DMS114 treated with DMSO at 0.1 percent for 48 hours (cell line): ENCODE measurements at regions not wholly inside any gene's neighbourhood (a gene's known extent, or its start where the extent isn't known, plus 50 kb on each side); places are given as distances from the start of the nearest gene placed in this dataset.

Source experiments
- DNase-seq: peaks from one replicate; lab custom pipeline; 2025; ENCODE audit not compliant: unreplicated experiment; lab: John Stamatoyannopoulos, UW

DNA sequence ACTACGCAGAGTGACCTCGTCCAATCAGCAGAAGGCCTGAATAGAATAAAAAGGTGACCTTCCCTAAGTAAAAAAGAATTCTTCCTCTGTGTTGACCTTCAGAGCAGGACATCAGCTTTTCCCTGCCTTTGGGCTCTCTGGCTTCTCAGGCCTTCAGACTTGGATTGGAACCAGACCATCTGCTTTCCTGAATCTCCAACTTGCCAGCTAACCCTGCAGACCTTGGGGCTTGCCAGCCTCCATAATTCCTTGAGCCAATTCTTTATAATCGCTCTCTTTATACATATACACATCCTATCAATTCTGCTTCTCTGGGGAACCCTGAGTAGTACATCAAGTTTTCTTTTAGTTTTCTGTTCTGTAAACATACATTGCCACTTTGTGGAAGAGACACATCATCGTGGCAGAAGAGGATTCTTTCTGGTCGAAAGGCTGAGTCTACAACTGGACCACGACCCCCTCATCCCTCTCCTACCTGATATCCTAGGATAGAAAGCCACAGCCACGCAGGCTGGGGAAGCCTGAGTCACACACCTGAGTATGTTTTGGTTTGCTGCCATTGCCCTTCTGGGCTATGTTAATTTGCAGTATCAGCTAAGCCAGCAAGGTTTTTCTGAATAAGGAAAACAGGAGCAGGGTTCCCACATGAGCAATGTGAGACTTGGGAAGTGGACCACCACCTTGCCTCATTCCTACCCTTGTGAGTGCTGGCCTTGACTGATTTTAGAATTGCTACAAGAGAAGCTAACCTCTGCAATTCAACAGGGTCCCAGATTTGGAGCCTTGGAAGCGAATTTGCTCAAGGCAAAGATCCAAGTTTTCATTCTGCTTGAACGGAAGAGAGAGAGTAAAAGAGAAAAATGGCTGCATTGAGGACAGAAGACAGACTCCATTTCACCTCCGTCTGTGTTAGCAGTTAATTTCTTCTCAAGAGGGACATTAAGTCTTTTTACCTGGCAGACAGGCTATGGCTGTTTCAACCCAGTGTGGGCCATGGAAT is 445.2 kb upstream of the FZD8 start:
- no peak for DNase-seq

DNA sequence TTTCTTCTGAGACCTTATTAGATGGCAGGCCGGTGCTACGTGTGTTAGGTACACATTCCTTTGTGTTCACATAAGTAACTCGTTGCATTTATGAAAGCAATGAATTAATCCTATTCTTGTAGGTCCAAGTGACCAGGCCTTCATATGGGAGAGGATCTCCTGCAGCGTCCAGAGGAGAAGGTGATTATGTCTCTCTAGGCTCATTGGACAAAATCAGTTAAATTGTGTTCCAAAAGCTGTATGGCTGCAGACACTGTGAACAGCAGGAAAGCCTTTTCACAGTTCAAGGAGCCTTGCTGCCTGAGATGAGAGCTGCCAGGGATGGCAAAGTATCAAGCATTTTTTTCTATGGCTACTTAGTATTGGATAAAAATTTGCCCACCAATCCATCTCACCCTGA is 433.1 kb upstream of the FZD8 start:
- DNase-seq: no peak

DNA sequence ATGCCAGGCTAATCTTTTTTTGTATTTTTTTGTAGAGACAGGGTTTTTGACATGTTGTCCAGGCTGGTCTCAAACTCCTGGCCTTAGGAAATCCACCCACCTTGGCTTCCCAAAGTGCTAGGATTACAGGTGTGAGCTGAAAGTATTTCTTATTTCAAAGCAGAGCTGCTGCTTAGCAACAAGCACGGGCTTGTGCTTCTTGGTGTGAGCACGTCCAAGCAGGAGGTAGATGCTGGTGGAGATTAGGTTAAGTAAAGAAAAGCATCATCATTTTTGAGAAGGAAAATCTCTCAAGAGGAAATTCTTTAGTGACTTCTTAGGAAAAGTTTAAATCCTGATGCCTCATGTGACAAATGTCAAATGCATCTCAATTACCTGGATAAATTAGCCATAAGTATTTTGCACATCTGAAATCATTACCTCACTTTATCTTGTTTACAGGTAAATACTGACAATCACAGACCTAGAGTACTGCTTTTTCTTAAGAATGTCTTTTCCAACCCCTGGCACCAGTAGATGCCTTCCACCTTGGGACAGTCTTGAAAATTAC is 431.8 kb upstream of the FZD8 start:
- DNase-seq: no peak

DNA sequence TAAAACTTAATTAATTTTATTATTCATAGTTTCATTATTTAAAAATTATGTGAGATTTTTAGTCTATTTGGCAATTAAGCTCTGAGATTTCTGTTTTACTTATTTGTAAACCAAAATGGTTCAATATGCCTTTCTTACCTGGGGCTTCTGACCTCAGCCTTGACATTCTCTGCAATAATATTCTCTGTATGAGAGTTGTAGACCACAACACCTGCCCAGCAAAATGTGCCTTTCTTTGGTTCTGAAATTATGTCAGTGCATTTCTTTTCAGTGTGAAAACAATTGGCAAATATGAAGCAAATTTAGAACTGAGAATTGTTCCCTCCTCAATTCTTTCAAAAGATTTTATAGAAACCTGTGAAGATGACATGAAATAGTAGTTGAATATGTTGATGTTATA is 426.4 kb upstream of the FZD8 start:
- DNase-seq: no peak

DNA sequence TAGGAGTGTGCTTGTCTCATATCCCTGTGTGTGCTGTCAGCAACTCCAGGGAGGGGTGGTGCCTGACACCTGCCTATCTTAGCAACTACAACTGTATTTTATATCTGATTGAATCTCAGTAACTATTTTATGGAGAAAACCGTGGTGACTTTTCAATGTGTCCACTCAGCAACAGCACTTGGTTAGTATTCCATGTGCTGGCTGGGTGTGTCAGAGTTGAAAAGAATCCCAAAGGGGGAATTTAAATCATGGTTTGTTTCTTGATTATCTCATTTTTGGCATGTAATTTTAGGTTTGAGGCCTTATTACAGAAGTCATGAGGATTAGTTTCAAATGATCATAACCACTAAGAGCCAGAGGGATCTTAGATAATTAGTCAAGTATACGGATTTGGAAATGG is 425.7 kb upstream of the FZD8 start:
- DNase-seq: no peak

DNA sequence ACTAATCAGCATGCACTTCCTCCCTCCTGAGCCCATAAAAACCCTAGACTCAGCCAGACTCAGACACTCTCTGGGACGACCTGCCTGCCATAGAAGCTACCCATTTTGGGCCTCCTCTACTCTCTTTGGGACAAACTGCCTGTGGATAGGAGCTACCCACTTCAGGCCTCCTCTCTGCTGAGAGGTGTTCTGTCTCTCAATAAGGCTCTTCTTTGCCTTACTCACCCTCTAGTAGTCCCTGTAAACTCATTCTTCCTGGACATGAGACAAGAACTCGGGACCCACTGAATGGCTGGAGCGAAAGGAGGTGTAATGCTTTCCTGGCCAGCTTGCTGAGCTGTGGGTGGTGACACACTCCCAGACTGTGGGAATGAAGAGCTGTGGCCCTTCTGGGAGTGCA is 424.8 kb upstream of the FZD8 start:
- DNase-seq: no peak

DNA sequence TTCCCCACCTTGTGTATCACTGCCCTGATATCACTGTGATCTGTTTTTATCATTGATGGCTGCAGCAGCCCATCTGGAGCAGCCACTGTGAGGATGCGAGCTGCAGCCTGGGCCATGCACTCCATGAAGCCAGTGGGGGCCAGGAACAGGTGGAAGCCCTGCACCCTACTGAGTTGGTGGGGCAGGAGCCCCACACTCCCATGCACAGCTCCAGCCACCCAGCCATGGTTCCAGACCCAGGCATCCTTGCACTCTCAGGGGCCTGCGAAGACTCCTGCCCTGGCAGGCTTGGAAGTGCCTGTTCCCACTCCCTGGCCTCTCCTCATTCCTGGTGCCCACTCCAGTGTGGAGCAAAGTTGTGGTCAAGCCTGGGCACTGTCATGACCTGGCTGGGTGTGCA is 424.0 kb upstream of the FZD8 start:
- DNase-seq: no peak

DNA sequence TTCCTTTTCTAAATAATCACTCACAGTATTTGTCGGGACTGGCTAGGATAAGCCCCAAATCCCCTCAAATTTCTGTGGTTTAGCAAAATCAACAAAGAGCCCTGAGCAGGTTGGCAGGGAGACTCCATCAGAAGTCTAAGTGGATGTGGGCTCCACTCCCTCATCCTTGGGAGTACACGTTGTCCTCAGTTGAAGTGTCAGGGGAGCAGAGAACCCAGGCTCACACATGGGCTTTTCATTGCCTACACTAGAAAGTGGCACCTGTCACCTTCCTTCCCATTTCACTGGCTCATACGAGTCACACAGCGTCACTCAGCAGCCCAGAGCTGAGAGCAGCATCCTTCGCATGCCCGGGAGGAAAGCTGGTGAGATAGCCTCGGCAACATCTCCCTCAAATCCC is 421.3 kb upstream of the FZD8 start:
- no peak for DNase-seq

DNA sequence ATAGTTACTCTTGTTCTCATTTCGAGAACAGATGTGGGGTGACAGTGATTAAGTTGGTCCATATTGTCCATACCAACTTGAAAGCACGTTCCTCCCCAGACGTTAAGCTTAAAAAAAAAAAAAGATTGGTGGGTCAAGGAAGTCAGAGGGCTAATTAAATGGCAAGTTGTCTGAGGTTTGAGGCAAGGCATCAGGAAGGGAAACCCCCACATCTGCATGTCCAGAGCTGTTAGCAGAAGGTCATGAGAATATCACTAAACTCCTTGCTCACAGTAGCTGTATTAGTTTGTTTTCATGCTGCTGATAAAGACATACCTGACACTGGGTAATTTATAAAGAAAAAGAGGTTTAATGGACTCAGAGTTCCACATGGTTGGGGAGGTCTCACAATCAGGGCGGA is 415.6 kb upstream of the FZD8 start:
- no peak for DNase-seq

DNA sequence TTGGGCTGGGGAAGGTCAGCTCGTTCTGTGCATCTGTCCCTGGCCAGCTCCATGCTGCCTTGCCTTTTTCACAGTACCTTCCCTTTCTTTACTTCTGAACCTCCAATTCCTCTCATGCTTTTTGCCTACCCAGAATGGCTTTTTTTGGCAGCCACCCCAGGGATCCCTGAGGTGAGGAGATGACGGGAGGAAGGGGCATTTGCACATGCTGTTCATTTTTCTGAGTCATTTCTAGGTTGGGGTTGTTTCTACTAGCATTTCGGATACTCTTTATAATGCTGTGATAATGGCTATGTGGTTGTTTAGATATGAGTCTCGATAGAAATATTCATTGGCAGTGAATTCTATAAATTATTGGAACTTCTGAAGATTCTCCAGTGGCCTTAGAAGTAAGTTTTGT is 415.1 kb upstream of the FZD8 start:
- no peak for DNase-seq

DNA sequence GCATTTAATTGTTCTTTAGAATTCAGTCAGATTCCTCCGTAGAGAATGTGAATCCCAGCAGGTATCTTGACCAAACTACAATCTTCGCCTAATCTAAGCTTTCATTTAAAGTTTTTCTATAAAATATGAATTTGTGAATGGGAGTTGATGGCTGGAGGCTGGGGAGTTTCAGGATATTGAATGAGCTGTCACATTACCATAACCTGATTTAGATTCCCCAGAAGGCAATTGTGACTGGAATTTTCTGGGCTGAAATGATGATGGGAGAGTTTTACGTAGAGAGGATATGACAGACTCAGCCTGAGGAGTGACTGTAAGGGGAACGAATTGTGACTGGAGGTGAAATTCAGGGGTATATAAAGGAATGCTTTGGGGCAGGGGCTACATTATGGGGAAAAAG is 411.7 kb upstream of the FZD8 start:
- no peak for DNase-seq

DNA sequence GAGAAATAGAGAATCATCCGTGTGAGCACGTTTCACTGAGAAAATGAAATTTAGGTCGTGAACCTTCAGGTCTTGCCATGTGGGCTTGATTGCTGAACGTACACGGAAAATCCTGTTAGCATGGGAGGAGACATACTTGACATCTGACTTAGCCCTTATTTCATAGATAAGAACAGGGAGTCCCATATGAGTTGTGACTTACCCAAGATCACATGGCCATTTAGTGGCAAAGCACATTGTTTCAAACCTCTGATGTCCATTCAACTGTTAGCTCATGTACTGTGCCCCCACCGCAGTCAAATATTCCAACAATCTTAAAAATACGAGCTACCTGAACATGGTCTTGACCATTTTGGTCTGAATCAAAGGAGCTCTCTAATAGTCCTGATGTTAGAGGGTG is 411.2 kb upstream of the FZD8 start:
- DNase-seq: no peak

DNA sequence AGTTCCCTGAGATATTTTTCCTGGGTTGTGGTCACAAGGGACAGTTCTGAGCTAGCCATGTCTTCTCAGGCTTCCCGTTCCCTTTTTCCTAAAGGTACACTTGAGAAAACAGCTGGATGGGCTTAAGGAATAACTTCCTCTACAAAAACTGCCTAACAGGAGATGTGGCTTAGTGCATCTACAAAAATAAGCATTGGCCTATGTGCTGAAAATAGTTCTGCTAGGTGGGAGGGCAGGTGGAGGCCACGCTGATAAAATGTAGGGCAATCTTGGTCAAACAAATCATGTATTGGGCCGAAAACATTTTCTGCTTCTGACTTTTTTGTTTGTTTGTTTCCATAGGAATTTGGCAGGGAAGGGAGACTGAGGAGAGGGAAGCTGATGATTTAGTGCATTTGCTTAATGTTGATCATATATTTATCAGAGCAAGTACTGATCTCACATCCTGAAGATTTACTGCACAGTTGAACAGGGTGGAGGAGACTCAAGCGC is 409.4 kb upstream of the FZD8 start:
- DNase-seq: no peak

DNA sequence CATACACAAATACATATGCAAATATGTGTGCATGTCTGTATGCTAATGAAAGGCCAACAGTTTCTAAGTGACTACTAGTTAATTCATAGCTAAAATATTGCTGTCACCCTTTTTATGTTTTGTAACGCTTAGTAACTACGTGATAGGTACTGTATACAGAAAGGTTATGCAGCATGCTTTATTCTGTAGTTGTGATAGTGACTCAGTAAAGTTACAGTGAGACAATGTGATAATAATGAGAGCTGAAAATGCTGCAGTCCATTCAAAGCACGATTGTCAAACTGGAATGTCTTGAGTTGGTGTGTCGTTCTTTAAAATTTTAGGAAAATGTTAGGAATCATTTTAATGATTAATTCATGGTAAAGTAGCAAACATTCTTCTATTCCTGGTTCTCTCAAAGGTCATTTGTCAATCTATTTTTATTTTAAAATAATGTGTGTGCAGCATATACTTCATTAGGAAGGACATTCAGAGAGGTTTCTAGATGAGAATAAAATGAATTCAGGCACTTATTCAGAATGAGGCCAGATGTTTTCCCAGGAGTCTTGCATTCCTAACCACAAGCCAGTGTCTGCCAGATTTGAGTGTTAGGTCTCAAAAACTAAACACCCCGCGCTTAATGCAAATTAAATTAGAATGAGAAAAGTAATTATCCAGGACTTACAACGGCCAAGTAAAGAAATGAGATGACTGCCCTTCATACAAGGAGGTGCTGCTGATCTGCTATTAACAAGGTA is 408.8 kb upstream of the FZD8 start:
- no peak for DNase-seq

DNA sequence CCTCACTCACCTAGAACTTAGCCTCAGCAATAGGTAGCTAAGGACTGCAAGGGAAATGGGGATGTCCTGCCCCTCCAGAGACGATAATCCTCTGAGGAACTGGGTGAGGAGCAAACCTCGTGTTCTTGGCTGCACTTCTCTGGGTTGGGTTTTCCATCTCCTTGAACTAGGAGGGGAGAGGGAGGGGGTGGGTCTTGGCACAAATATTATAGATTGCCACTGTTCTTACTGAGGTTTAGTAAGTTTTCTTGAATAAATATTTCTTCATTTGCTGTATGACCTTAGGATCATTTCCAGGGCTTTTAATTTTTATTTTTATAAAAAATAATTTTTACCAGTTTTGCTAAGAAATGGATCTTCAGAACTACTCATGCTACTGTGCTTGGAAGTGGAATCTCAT is 406.7 kb upstream of the FZD8 start:
- no peak for DNase-seq

DNA sequence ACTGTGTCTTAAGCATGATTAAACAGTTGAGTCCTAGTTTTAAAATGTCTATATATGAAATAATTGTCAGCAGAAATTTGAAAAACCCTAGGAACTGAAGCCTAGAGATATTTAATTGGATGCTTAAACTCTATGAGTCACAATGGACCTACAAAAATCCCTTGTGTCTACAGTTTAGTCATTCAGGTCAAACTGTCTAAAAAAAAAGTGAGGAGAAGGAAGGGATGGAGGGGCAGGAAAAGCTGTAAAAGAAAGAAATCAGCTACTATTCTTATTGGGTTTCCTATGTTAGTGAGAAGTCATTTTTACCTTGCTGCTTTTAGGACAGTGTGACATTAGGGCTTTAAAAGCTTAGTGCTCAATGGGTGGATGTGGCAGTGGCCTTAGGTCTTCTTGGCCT is 406.1 kb upstream of the FZD8 start:
- no peak for DNase-seq

DNA sequence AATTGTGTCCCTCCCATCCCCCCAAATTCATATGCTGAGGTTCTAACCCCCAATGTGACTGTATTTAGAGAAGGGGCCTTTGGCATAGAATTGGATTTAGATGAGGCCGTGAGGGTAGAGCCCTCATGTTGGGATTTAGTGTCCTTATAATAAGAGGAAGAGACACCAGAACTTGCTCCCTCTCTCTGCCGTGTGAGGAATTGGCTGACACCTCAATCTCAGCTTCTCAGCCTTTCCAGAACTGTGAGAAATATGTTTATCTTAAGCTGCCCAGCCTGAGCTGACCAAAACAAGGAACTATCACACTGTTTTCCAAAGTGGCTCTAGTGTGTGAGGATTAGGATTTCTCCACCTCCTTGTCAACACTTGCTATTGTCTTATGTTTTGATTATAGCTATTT is 400.0 kb upstream of the FZD8 start:
- no peak for DNase-seq

DNA sequence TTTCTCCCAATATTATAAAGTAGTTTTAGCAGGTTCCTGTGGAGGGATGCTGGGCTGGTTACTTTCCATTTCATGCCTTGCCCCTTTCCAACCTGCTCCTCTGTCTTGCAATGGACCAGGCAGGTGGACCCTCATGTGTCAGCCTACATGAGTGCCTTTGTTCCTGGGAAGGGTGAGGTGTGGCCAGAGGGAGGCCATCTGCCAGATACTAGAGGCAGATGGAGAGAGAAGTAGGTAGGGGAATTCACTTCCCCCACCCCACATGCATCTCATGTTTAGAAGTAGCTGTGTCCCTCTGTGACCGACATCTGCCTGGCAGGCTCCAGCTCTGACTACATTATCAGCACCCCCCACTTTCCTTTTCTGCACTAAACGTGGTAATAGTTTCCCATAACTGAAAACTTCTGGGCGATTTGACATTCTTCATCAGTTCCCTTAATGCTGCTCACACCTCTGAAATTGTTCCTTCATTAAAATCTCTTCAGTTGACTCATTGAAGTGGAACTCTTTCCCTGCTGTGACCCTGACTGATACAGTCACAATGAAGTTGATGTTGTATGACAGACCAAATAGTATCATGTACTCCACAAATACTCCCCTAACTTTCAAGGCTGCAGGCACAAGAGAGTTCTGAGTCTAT is 396.3 kb upstream of the FZD8 start:
- no peak for DNase-seq

DNA sequence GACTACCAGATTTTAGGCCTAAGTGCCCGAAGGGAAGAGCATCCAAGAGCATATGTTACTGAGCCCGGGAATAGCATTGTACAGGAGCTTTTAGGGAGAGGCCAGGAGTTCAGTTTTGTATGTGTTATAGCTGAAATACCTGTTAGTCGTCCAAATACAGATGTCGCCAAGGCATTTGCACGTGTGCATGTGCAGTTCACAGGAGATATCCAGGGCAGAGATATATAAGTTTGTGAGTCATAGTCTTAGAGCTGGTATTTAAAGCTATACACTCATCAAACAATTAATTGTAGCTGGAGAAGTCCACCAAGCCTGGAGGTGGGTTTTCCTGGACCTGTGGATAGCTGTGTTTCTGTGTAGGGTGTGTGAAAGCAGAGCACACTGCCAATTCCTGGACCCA is 394.0 kb upstream of the FZD8 start:
- DNase-seq: no peak

DNA sequence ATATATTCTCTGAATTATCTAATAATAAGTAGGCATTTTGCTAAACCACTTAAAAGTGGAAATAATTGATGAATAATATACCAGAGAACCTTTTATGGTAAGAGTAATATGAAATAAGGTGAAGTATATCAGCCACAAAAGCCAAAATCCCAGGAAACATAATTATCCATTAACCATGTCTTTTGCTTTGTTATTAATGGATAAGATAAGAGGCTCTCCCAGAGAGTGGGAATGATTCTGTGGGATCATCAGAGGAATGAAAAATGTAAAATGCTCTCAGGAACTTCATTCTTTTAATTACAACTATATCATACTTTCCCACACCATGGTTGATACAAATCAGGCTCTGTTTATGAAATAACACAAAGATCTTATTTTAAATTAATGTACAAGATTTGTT is 391.7 kb upstream of the FZD8 start:
- no peak for DNase-seq

DNA sequence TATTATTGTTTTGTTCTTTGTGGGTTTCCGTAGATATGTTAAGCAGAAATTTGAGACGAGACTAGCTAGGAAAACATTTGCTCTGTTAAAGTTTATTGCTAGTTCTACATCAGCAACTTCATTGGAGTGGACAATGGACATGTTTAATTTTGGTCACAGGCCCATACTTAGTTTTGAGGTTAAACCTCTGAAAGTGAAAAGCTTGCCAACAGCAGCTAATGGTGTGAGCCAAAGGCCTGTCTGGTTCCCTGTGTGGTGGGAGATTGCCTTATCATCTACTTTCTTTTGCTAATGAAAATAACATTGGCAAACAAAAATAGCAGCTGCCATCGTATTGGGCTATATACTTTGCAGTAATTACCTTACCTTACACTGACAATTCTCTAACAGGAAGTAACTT is 388.4 kb upstream of the FZD8 start:
- no peak for DNase-seq
